Stimulated activated naive CD8-positive, alpha-beta T cell treated with anti-CD3 and anti-CD28 coated beads, Interleukin-15, Interleukin-2, amounts not matched to agents 100 U/mL and 50 U/mL, for 24 hours (primary cell): ENCODE measurements at regions not wholly inside any gene's neighbourhood (a gene's known extent, or its start where the extent isn't known, plus 50 kb on each side); places are given as distances from the start of the nearest gene placed in this dataset.

Experiments used
- ATAC-seq: fragments of 150-1000 bp; cut with Tn5 transposase; one replicate; pipeline ENCODE4 v1.10.0; 2021
- DNase-seq: peaks from one replicate; pipeline ENCODE4 v3.0.0; 2021

DNA sequence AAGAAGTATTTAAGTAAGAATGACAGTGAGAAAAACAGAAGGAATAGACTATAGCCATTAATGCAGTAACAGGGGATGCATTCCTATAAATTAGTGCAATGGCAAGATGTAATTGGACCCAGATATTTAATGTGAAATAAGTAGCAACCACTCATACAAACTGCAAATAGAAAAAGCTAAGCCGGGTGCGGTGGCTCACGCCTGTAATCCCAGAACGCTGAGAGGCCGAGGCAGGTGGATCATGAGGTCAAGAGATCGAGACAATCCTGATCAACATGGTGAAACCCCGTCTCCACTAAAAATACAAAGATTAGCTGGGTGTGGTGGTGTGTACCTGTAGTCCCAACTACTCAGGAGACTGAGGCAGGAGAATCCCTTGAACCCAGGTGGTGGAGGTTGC, 845.8 kb downstream of the PDHA2 start:
- no peak for ATAC-seq
- DNase-seq = no peak

DNA sequence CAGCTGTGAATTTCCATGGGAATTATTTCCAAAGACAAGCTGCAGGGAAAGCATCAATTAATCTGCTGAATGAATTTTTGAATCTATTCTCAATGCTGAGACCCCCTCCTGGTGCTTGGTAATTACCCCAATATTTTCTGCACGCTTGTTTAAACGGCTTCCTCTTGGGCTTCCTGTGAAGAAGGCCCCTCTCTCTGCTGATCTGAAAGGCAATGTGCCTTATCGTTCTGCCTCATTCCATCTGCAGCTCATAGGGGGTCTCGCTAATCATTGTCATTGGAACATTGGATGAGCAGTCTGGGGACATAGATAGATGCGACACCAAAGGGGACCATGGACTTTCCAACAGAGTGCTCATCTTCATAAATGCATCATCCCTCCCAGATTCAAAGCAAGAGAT, 851.6 kb downstream of the PDHA2 start:
- DNase-seq (no peak), ATAC-seq (no peak)

DNA sequence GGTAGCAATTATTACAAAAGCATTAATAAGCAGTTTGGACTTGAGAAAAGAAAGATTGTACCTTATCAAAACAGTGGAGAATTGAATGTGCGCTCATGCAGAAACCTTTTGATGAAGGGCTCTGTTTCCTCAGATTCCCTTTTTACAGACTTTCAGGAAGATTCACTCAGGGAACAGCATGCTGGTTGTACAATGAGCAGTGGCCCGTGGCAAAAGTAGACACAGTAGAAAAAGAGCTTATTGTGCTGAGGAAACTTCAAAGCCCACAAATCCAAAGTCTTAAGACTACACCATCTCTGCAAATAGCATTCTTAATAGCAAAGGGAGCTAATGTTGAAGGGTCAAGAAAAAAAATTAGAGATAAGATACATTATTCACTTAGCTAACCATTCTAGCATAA, 858.9 kb downstream of the PDHA2 start:
- no peak for ATAC-seq

DNA sequence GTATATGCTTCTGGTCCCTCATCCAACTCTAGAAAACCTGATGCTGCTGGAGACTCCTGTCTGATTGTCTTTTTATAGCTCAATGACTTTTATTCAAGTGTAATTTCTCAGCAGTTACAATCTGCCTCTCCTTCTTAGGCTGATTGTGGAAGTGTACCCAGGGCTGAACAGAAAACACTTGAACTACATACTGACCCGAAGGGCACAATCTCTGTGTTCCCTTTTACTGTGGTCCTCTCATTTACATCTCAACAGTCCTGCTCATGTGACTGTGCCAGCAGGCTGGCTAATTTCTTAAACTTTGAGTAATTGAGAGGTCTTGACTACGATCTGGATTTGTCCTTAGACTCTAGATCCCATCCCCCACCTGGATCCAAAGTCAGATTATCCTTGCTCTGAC, 863.4 kb downstream of the PDHA2 start:
- ATAC-seq (no peak), DNase-seq (no peak)

More for the DNA sequence above, 858.9 kb downstream of the PDHA2 start:
- DNase-seq = no peak

DNA sequence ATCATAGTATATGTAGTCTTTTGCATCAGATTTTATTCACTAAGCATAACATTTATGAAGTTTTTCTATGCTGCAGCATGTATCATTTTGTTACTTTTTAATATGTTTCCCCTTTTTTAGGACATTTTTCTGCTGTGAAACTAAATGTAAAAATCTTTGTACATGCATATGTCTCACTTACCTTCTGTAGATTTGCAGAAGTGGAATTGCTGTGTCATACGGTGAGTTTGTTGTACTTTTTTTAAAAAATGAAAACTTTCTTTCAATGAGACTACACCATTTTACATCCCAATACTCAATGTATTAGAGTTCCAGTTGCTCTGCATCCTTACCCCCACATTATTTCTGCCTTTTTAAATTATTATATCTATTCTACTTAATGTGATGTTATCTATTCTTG, 868.9 kb downstream of the PDHA2 start:
- DNase-seq (no peak), ATAC-seq (no peak)

DNA sequence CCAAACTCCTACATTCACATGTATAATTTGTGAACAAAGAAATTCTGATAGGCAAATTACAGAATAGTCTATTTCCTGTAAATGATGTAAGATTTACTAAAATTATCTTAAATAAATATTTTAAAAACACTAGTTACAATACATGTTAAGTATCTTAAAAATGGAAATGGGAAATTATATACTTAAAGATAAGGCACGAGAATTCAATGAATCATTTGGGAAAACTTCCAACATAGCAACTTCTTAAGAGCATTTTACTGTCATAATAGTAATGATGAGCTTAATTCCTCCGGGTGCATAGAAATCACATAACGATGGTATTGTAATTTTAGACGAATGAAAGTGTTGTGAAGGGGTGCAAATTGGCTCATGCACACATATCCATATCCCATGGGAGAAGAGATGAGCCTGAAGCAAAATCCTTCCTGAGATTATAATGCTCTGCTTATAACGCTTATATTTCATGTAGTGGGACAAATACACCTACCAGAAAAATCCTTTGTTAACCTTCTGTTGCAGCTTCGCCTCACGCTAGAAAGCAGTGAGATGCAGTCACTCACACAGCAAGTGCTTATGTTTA, 873.5 kb downstream of the PDHA2 start:
- ATAC-seq (no peak), DNase-seq (no peak)

DNA sequence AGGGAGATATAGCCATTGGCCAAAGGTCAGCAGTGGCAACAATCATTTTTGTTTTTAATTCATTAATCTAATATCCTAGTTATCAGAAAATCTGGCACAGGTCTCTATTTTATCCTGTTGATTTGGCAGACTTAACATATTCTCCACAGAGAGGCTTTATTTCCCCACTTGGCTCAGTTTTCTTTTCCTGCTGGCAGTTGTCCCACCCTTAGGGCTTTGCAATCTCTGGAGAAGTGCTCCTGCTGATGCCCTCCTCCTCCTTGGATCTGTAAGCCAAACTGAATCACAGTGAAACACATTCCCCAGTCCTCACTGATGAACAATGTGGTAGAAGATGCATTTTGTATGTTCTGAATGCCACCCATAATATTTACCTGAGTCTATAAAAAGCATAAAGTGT, 889.7 kb downstream of the PDHA2 start:
- ATAC-seq (no peak), DNase-seq (no peak)

DNA sequence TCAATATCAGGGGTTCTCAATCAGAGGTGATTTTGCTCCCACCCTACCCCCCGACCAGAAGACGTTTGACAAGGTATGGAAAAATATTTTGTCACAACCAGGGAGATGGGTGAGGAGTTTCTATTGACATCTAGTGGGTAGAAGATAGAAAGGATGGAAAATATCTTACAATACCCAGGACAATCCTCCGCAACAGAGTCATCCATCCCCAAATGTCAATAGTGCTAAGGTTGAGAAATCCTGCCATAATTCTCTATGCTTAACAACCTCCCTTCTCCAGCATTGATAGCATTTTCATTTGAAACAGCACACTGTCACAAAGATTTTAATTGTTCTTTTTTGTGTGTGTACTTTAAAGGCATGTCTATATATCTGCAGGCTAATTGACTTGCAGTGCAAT, 890.5 kb downstream of the PDHA2 start:
- DNase-seq = no peak
- no peak for ATAC-seq

DNA sequence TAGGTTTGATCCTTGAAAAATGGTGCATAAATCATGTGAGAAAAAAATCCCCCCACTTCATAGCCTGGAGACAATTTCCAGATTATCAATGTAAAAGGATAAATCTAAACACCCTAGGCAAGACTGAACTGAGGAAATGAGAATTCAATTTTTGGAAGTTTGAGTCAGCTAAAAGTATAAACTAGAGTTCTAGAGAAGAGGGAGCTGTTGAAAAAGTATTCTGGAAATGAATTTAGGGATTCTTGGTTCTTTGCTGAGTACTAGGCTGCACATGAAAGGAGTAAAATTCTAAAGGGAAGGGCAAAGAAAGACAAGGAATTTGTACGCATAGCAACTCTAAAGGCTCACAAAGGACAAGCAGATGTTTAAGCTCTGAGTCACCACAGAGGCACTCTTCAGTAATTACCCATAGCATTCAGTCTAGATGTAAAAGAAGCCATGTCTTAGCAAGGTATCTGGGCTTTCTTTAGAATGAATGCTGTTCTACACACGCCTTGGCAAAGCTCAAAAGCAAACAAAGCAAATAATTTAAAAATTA, 896.5 kb downstream of the PDHA2 start:
- ATAC-seq (no peak), DNase-seq (no peak)

DNA sequence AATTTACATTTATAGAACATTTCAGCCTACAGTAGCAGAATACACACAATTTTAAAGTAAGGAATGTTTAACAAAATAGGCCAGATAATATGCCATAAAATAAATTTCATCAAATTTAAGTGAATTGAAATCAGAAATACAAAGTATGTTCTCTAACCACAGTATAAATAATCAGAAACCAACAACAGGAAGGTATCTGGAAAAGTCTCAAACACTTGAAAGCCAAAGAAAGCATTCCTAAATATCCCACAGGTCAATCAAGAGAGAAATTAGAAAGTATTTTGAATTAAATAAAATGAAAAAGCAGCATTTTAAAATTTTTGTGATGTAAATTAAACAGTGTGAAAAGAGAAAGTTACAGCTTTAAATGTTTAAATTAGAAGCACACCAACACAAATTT, 899.2 kb downstream of the PDHA2 start:
- DNase-seq (no peak), ATAC-seq (no peak)

DNA sequence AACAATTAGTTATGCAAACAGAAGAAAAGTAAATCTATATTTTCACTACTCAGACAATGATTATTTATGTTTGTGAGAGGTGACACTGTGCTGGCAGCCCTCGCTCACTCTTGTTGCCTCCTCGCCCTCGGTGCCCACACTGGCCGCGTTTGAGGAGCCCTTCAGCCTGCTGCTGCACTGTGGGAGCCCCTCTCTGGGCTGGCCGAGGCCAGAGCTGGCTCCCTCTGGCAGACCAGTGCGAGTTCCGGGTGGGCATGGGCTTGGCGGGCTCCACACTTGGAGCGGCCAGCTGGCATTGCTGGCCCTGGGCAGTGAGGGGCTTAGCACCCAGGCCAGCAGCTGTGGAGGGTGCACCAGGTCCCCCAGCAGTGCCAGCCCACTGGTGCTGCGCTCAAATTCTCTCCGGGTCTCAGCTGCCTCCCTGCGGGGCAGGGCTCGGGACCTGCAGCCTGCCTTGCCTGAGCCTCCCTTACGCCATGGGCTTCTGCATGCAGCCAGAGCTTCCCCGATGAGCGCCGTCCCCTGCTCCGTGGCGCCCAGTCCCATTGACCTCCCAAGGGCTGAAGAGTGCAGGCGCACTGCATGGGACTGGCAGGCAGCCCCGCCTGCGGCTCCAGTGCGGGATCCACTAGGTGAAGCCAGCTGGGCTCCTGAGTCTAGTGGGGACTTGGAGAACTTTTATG, 902.6 kb downstream of the PDHA2 start:
- DNase-seq = no peak
- no peak for ATAC-seq

DNA sequence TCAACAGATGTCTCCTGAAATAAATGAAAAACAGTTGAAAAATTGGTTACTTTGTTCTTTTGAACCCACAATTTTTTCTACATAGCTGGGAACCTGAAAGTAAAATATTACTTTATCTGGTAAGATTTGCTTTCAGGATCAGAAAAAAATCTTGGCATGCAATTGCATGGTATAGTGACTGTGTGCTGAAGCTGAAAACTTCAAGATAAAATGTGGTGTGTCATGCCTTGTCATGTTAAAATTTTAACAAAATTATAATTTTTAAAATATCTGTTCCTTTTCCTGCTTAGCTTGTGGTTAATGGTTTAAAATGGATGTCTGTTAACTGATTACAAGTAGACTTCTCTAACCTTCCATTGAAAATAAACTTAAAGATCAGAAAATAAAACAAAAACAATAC, 904.8 kb downstream of the PDHA2 start:
- ATAC-seq (no peak), DNase-seq (no peak)

DNA sequence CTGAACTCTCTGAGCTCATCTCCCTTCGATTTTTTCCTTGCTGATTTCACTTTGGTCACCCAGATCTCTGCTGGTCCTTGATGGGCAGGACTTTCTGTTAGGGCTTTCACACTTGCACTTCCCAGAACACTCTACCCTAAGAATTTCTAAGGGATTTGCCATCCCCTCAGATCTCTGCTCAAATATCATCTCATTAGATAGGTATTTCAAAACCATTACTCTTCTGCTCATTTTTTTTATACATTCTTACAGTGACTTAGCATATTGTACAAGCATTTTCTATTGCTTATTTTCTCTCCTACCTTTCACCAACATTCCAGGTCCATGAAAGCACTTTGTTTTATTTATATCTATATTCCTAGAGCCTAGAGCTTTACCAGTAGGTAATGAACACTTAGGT, 913.3 kb downstream of the PDHA2 start:
- ATAC-seq = no peak
- DNase-seq = no peak

DNA sequence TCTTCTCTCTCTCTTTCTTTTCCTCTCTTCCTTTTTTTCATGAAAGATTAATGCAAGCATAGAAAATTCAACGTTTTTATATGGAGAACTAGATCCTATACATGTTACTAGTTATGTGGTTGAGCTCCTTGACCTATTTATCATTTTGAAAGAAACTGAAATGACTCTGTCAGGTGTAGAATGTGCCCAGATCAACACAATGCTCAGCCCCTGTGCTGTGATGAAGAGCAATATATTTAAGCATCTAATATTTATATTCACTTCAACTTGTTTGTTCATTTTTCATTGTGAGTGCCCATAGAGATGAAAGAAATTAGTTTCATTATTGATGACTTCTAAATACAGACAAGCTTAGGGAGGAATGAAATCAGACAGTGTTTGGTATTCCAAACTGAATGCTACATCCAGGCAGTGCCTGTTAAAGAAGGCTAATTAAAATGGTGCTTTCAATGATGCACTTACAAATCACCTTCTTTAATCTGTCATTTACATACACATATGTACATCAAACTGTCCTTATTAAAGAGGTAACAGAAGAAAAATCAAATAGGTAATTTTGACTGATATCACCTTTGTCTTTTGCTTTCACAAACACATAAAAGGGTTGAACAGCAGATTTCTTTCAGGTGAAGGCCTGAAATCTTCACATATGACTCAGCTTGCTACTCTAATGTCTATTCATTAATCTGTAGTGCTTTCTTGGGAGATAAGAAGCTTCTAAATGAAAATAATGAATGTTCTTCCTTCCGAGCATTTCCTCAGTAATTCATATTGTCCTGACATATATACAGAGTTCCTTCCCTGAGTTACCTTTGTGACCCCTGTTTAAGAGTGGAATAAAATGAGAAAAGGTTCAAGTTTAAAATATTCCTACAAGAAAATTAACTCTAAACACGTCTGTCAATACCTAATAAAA, 915.9 kb downstream of the PDHA2 start:
- ATAC-seq = no peak
- DNase-seq = no peak

DNA sequence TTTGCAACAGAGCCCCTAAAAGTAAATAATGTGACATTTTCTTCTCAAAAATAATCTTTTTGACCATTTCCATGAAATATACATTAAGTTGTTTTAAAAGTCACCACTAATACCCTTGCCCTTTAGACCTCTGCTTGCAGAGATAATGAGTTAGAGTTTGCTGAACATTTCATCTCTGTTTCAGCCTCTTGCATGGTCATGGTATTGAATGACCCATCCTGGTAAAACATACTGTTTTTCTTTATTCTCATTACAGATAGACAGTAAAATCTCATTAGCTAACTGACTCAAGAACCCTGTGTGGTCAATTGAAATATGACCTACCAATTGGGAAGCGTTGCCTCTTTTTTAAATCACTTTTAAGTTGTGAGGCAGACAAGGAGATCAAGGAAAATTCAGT, 916.7 kb downstream of the PDHA2 start:
- ATAC-seq (no peak), DNase-seq (no peak)

DNA sequence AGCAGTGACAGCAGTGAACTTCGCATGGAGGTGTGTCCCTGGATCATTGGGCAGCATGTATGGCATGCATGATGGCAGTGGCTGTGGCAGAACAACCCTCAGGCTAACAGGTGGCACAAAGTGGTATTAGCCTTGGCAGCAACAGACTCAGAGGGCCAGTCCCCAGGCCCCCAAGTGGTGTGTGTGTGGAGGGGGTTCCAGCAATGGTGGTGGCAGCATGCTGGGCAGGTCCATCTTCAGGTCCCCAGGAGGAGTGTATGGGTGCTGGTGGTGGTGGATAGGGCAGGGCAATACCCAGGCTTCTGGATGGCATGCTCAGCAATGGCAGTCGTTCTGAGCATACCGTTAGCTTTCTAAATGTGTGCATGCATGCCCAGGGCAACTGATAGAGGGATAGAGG, 923.7 kb downstream of the PDHA2 start:
- ATAC-seq (no peak), DNase-seq (no peak)

DNA sequence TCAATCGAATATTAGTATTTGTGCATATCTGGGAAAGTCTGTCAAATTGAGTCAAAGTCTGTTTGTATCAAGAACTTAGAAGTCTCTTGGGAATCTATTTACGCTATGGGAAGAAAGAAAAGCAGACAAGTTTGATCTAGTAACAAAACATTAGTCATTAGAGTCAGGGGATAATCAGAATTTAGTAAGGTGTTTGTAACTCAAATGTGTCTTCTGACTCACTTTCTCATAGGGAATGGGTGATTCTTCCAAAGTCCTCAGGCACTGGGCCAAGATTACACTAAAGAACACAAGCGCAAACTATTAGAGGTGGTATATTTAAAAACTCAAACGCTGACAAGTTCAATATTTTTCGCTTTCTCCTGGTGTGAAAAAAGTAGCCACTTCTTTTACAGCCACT, 926.5 kb downstream of the PDHA2 start:
- DNase-seq (no peak), ATAC-seq (no peak)

DNA sequence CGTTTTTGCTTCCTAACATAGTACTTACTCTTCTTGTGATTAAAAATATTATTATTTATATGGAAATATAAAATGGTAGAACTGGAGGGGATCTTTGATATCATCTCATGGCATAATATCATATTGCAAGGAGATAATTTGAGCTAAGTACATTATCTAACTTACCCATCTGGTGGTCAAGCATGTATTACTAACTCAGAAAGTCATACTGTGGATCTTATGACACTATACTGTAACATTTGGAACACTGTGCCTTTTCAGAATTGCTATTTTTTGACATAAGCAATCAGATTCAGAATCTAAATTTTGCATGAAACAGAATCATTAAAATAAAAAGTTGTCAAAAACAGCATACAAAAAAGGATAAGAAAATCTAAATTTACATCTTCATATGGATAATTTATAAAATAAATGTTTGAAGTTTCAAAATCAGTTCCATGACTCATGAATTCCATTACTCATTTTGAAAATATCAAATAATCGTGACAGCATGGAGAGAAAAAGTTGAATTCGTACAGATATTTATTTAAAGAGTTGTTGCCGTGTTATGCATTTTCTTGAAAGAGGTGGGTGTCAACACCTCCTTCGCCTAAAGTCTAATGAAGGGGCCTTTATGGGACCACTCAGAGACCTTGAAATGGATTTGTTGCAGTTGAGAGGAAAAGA, 928.1 kb downstream of the PDHA2 start:
- no peak for DNase-seq
- no peak for ATAC-seq

DNA sequence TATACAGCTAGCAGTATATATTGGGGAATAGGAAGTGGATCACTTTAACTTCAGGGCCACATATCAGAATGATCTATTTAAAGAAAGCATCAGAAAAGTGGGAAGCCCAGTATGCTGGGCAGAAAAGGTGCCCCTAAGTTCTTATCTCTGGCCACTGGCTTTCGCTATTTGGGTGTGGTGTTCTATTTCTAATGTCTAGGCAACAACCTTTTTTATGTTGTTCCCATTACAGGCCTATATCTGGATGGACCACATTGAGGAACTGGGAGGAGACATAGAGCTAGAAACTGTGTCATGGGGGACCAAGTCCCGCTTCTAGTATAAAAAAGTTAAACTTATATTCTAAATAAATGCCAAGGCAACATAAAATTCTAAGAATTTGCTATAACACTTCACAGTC, 935.6 kb downstream of the PDHA2 start:
- ATAC-seq = no peak
- DNase-seq = no peak

DNA sequence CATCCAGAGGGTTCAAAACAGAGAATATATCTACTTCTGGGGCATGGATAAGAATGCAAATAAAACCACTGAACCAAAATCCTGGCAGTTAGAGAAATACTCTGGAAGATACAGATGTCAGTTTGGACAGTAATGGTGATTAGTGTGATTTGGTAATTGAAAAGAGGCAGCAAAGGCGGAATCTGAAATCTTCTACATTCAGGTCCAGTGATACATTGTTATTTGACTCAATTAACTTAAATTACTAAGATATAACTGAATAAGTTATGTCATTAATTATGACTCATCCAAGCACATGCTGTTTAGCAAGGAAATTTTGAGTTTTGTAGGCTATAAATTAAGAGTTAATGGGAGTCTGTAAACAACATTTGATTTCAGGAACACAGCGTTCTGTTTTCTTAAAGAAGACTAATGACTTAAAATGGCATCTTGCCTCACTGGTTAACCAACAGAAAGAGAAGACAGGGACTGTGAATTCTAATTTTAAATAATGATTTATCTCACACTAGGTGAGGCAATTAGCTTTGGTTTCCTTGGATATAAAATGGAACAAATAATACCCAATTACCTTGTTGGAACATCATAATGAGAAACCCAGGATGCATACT, 937.1 kb downstream of the PDHA2 start:
- DNase-seq (no peak), ATAC-seq (no peak)

DNA sequence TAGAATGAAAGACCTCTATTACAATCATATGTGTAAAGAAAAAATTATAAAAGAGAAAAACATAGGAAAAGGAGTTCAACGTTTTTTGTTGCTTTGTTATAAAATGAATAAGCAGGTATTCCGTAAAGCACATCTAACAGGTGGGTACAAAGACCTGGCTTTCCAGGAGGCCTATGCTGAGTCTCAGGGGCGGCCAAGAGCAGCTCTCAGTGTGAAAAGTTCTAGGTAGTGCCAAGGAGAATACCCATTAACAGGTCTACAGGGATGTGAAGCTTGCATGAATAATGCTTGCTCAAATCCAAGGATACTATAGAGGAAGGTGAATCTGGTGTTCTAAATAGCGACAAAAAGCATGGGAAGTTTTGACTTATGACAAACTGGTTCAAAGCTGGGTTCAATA, 944.4 kb downstream of the PDHA2 start:
- ATAC-seq (no peak), DNase-seq (no peak)

DNA sequence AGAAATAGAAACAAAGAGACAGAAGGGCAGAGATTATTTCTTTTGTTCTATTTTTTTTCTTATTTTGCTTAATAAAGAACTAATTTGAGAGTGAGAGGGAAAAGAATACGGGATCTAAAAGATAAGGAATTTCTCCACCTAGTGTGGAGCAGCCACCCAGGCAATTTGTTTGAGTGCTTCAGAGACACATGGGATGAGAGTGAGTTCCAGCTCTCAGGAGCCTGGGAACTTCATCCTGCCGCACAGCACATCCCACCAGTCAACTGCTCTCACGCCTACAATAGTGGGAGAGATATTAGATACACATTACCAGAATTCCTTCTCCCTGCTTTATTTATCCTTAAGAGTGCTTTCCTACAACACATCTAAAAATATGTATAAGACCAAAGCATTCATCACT, 946.4 kb downstream of the PDHA2 start:
- no peak for ATAC-seq
- no peak for DNase-seq
